ENCODE measurements at regions not wholly inside any gene's neighbourhood (a gene's known extent, or its start where the extent isn't known, plus 50 kb on each side); places are given as distances from the start of the nearest gene placed in this dataset.

GRCh38 chr9:89917861-89918260 is 313.0 kb downstream of the GADD45G start:
- no peaks in the 10 kb centered on the region for H3K27me3 ChIP-seq (ENCODE audit: control insufficient read depth, insufficient read depth, low read length)
- H3K4me3 ChIP-seq (ENCODE audit: low read length): no peak overlapping the region
- no peak for DNase-seq (ENCODE audit: low read depth, low spot score)
- H3K4me1 ChIP-seq (ENCODE audit: control insufficient read depth, insufficient read depth, low read length): peaks cover 3% of the 10 kb centered on the region; the same call in 1 of the 2 replicates
- no peak overlapping the region for H3K27ac ChIP-seq (ENCODE audit: low read length)
- H3K36me3 ChIP-seq (ENCODE audit: control insufficient read depth, insufficient read depth, low read length): no peaks in the 10 kb centered on the region
- H3K9me3 ChIP-seq (ENCODE audit: control insufficient read depth, insufficient read depth, low read length): no peaks in the 10 kb centered on the region
- no CpG with 5 or more reads among the region's 9 CpGs for WGBS (ENCODE audit: insufficient coverage, insufficient read length)

- Histone ChIP-seq H3K4me1 (ENCODE audit: control insufficient read depth, insufficient read depth, low read length) (peaks cover 3% of the 10 kb centered on the region; the same call in 1 of the 2 replicates), H3K36me3 (ENCODE audit: control insufficient read depth, insufficient read depth, low read length) (no peaks in the 10 kb centered on the region), H3K27ac (ENCODE audit: low read length) (no peak overlapping the region), H3K4me3 (ENCODE audit: low read length) (no peak overlapping the region), H3K27me3 (ENCODE audit: control insufficient read depth, insufficient read depth, low read length) (no peaks in the 10 kb centered on the region), H3K9me3 (ENCODE audit: control insufficient read depth, insufficient read depth, low read length) (no peaks in the 10 kb centered on the region)
- DNase-seq (ENCODE audit: low read depth, low spot score): no peak
- WGBS (ENCODE audit: insufficient coverage, insufficient read length): no CpG with 5 or more reads among the region's 12 CpGs
Measured at GRCh38 chr9:89919171-89919681, 314.4 kb downstream of the GADD45G start.

- Histone ChIP-seq H3K4me3 (ENCODE audit: low read length) (no peak overlapping the region), H3K36me3 (ENCODE audit: control insufficient read depth, insufficient read depth, low read length) (no peaks in the 10 kb centered on the region), H3K27ac (ENCODE audit: low read length) (no peak overlapping the region), H3K27me3 (ENCODE audit: control insufficient read depth, insufficient read depth, low read length) (no peaks in the 10 kb centered on the region), H3K9me3 (ENCODE audit: control insufficient read depth, insufficient read depth, low read length) (no peaks in the 10 kb centered on the region), H3K4me1 (ENCODE audit: control insufficient read depth, insufficient read depth, low read length) (peaks cover 3% of the 10 kb centered on the region; the same call in 1 of the 2 replicates)
- no CpG with 5 or more reads among the region's 5 CpGs for WGBS (ENCODE audit: insufficient coverage, insufficient read length)
- DNase-seq (ENCODE audit: low read depth, low spot score): no peak
Measured at GRCh38 chr9:89920131-89920530, 315.3 kb downstream of the GADD45G start.

- no peak overlapping the region for H3K27ac ChIP-seq (ENCODE audit: low read length)
- no CpG with 5 or more reads among the region's 8 CpGs for WGBS (ENCODE audit: insufficient coverage, insufficient read length)
- no peaks in the 10 kb centered on the region for H3K36me3 ChIP-seq (ENCODE audit: control insufficient read depth, insufficient read depth, low read length)
- peaks cover 3% of the 10 kb centered on the region; the same call in 1 of the 2 replicates for H3K4me1 ChIP-seq (ENCODE audit: control insufficient read depth, insufficient read depth, low read length)
- H3K9me3 ChIP-seq (ENCODE audit: control insufficient read depth, insufficient read depth, low read length): no peaks in the 10 kb centered on the region
- H3K27me3 ChIP-seq (ENCODE audit: control insufficient read depth, insufficient read depth, low read length): no peaks in the 10 kb centered on the region
- no peak for DNase-seq (ENCODE audit: low read depth, low spot score)
- no peak overlapping the region for H3K4me3 ChIP-seq (ENCODE audit: low read length)
Measured at GRCh38 chr9:89920951-89921350, 316.1 kb downstream of the GADD45G start.

GRCh38 chr9:89922099-89922498 is 317.3 kb downstream of the GADD45G start:
- Histone ChIP-seq H3K4me1 (ENCODE audit: control insufficient read depth, insufficient read depth, low read length) (peaks cover 3% of the 10 kb centered on the region; the same call in 1 of the 2 replicates), H3K4me3 (ENCODE audit: low read length) (no peak overlapping the region)
- WGBS (ENCODE audit: insufficient coverage, insufficient read length): no CpG with 5 or more reads among the region's 7 CpGs

GRCh38 chr9:89923174-89923573 is 318.4 kb downstream of the GADD45G start:
- WGBS (ENCODE audit: insufficient coverage, insufficient read length): no CpG with 5 or more reads among the region's 7 CpGs
- no peaks in the 10 kb centered on the region for H3K27me3 ChIP-seq (ENCODE audit: control insufficient read depth, insufficient read depth, low read length)

More at GRCh38 chr9:89922099-89922498, 317.3 kb downstream of the GADD45G start:
- no peak overlapping the region for H3K27ac ChIP-seq (ENCODE audit: low read length)
- DNase-seq (ENCODE audit: low read depth, low spot score): no peak
- H3K9me3 ChIP-seq (ENCODE audit: control insufficient read depth, insufficient read depth, low read length): no peaks in the 10 kb centered on the region
- no peaks in the 10 kb centered on the region for H3K27me3 ChIP-seq (ENCODE audit: control insufficient read depth, insufficient read depth, low read length)
- no peaks in the 10 kb centered on the region for H3K36me3 ChIP-seq (ENCODE audit: control insufficient read depth, insufficient read depth, low read length)

GRCh38 chr9:89923961-89924504 is 319.2 kb downstream of the GADD45G start:
- no peak overlapping the region for H3K27ac ChIP-seq (ENCODE audit: low read length)
- H3K4me3 ChIP-seq (ENCODE audit: low read length): no peak overlapping the region
- H3K9me3 ChIP-seq (ENCODE audit: control insufficient read depth, insufficient read depth, low read length): no peaks in the 10 kb centered on the region
- no CpG with 5 or more reads among the region's 12 CpGs for WGBS (ENCODE audit: insufficient coverage, insufficient read length)
- no peak for DNase-seq (ENCODE audit: low read depth, low spot score)
- no peaks in the 10 kb centered on the region for H3K27me3 ChIP-seq (ENCODE audit: control insufficient read depth, insufficient read depth, low read length)
- H3K4me1 ChIP-seq (ENCODE audit: control insufficient read depth, insufficient read depth, low read length): peaks cover 3% of the 10 kb centered on the region; the same call in 1 of the 2 replicates
- H3K36me3 ChIP-seq (ENCODE audit: control insufficient read depth, insufficient read depth, low read length): no peaks in the 10 kb centered on the region

More at GRCh38 chr9:89923174-89923573, 318.4 kb downstream of the GADD45G start:
- Histone ChIP-seq H3K27ac (ENCODE audit: low read length) (no peak overlapping the region), H3K9me3 (ENCODE audit: control insufficient read depth, insufficient read depth, low read length) (no peaks in the 10 kb centered on the region), H3K36me3 (ENCODE audit: control insufficient read depth, insufficient read depth, low read length) (no peaks in the 10 kb centered on the region), H3K4me3 (ENCODE audit: low read length) (no peak overlapping the region), H3K4me1 (ENCODE audit: control insufficient read depth, insufficient read depth, low read length) (peaks cover 3% of the 10 kb centered on the region; the same call in 1 of the 2 replicates)
- DNase-seq (ENCODE audit: low read depth, low spot score): no peak

GRCh38 chr9:89924611-89925010 is 319.8 kb downstream of the GADD45G start:
- Histone ChIP-seq H3K27ac (ENCODE audit: low read length) (no peak overlapping the region), H3K4me3 (ENCODE audit: low read length) (no peak overlapping the region), H3K9me3 (ENCODE audit: control insufficient read depth, insufficient read depth, low read length) (no peaks in the 10 kb centered on the region), H3K27me3 (ENCODE audit: control insufficient read depth, insufficient read depth, low read length) (no peaks in the 10 kb centered on the region), H3K36me3 (ENCODE audit: control insufficient read depth, insufficient read depth, low read length) (no peaks in the 10 kb centered on the region), H3K4me1 (ENCODE audit: control insufficient read depth, insufficient read depth, low read length) (peaks cover 2% of the 10 kb centered on the region; the same call in 1 of the 2 replicates)
- WGBS (ENCODE audit: insufficient coverage, insufficient read length): no CpG with 5 or more reads among the region's 2 CpGs
- no peak for DNase-seq (ENCODE audit: low read depth, low spot score)

GRCh38 chr9:89926167-89926566 is 321.4 kb downstream of the GADD45G start:
- Histone ChIP-seq H3K27ac (ENCODE audit: low read length) (no peak overlapping the region), H3K9me3 (ENCODE audit: control insufficient read depth, insufficient read depth, low read length) (no peaks in the 10 kb centered on the region), H3K4me3 (ENCODE audit: low read length) (no peak overlapping the region), H3K36me3 (ENCODE audit: control insufficient read depth, insufficient read depth, low read length) (no peaks in the 10 kb centered on the region), H3K4me1 (ENCODE audit: control insufficient read depth, insufficient read depth, low read length) (peaks cover 2% of the 10 kb centered on the region), H3K27me3 (ENCODE audit: control insufficient read depth, insufficient read depth, low read length) (no peaks in the 10 kb centered on the region)
- no CpG with 5 or more reads among the region's 5 CpGs for WGBS (ENCODE audit: insufficient coverage, insufficient read length)
- no peak for DNase-seq (ENCODE audit: low read depth, low spot score)

GRCh38 chr9:89926691-89927220 is 321.9 kb downstream of the GADD45G start:
- no peak for DNase-seq (ENCODE audit: low read depth, low spot score)
- Histone ChIP-seq H3K27me3 (ENCODE audit: control insufficient read depth, insufficient read depth, low read length) (no peaks in the 10 kb centered on the region), H3K36me3 (ENCODE audit: control insufficient read depth, insufficient read depth, low read length) (no peaks in the 10 kb centered on the region), H3K27ac (ENCODE audit: low read length) (no peak overlapping the region), H3K4me3 (ENCODE audit: low read length) (no peak overlapping the region), H3K9me3 (ENCODE audit: control insufficient read depth, insufficient read depth, low read length) (no peaks in the 10 kb centered on the region), H3K4me1 (ENCODE audit: control insufficient read depth, insufficient read depth, low read length) (peaks cover 2% of the 10 kb centered on the region)
- WGBS (ENCODE audit: insufficient coverage, insufficient read length): no CpG with 5 or more reads among the region's 7 CpGs
